ENCODE measurements at regions not wholly inside any gene's neighbourhood (a gene's known extent, or its start where the extent isn't known, plus 50 kb on each side); places are given as distances from the start of the nearest gene placed in this dataset.
A peak's percentile ranks its signal among the peaks of the same experiment; 100 is the strongest.

DNA sequence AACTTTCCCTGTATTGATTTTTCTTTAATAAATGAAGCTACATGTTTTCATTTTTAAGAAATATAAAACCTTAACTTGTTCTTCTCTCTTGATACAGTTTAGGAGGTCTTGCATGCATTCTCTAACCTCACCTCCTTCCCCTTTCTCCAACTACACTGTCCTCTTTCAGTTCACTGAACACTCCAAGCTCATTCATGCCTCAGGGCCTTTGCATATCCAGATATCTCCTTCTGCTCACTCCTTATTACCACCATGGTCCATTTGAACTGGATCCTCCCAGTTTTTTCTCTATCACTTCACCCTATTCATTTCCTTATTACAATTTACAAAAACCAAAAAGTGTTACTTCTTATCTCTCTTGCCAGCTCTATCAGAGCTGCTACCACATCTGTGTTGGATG is 242.9 kb upstream of the PLEKHG7 start:
- no peak for DNase-seq

DNA sequence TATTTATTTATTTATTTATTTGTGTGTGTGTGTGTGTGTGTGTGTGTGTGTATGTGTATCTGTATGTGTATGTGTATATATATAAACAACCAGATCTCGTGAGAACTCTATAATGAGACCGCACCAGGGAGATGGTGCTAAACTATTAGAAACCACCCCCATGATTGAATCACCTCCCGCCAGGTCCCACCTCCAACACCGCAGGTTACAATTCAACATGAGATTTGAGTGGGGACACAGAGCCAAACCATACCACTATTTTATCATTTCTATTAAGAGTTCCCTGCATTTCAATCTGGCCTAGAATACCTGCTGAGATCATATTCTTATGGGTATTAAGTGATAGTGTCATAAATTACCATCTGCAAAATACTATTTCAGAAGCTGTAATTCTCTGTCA is 243.8 kb upstream of the PLEKHG7 start:
- DNase-seq = no peak

DNA sequence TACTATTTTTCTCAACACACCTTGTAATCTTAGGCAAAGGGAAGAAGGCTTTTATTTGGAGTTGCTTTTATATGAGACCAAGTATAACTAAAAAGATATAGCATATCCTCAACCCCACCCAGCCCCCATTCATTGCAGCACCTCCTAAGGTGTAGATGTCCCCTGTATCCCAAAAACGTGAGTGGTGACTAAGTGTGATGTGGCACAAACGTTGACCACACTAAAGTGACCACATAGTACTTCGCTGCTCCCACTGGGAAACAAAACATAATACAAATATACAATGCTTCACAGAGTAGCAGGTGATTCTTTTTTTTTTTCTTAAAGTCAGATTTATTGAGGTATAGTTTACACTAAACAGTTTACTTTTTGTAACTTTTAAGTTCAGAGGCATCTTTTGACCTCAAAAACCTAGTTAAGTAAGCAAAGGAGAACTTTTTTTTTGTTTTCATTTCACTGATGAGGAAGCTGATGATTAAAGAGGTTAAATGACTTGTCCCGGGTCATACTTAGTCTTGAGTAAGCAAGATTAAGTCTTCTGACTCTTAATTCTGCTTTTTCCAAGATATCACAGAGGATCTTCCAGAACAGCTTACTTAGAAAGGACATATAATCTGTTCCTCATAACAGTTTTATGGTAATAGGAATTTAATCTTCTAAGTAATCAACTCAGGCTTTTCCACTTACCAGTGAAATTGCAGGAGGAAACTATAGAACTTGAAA is 245.2 kb upstream of the PLEKHG7 start:
- no peak for DNase-seq

DNA sequence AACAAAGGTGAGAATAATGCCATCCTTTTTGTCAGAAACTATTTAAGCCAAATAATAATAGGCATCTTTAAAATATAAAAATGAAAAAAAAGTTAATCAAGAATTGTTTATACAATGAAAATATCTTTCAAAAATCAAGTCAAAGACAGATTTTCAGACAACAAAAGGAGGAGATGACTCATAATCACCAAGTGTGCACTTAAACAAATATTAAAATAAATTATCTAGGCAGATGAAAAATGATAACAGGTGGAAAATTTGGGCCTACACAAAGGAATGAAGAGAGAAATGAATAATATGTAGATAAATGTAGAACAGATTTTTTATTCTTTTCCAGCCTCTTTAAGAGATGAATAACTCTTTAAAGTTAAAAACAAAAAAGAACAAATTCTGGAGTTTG is 250.0 kb upstream of the PLEKHG7 start:
- DNase-seq = no peak

DNA sequence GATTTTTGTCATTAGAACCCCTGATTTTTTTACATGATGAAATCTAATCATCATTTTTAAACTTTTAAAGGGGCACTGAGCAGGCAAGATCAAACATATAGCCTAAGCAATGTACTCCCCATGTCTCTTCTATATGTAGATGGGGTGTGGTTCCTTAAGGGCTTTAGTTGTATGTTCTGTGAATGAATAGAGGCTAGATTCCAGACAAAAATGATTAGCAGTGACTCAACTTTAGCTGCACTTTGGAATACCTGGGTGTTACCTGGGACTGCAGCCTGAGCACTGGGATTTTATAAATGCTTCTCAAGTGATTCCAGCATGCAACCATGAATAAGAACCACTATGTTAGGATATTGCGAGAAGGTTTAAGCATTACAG is 256.7 kb upstream of the PLEKHG7 start:
- DNase-seq = no peak

DNA sequence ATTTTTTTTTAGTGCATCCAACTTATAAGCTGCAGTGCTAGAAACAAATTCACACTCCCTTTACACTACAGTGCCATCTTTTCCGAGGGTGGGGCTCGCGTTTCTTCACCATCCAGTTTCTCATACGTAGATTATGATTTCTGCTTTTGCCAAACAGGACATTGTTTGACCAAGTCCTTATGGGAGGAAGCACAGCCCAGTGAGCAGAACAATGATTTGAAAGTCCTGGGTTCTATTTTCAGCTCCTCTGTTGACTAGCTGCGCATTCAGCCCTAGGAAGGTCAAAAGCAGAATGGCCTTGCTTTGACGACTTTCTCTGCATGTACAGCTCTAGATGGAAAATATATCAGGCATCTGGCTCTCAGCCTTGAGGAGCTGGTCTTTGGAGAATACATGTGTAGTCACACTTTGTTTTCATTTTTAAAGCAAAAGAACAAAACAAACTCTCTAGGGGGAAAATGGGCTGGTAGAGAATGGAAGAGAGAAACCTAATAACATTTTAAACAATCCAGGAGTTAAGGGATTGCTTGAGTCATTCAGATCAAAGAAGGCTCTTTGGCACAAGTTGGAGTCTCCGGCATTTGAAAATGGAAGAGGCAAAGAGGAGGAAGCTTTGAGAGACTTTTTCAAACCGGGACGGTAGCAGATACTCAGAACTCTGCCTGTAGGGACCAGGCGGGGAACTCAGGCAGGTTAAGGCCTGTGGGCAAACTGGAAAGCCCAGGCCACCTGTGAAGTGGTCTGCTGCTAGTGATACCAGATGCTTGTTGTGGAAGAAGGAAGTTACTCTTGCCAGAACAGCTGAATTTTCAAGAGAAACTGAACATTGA is 257.3 kb upstream of the PLEKHG7 start:
- DNase-seq = no peak

DNA sequence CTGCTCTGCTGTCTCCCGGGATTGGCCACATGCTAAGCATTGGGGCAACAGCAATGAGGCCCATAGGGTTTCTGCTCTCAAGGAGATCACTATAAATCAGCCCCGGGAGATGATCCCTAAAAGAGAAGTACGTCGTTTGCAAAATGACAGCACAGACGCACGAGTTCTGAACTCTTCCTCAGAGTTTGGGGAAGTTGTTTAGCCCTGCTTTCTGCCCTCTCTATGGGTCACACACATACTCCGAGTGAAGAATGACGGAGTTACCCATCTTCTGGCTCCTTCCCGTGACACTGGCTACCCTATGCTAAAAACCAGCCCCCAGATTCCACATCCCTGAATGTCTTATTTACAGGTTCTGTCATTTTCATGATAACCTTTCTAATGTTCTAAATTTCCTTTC is 258.0 kb upstream of the PLEKHG7 start:
- no peak for DNase-seq

DNA sequence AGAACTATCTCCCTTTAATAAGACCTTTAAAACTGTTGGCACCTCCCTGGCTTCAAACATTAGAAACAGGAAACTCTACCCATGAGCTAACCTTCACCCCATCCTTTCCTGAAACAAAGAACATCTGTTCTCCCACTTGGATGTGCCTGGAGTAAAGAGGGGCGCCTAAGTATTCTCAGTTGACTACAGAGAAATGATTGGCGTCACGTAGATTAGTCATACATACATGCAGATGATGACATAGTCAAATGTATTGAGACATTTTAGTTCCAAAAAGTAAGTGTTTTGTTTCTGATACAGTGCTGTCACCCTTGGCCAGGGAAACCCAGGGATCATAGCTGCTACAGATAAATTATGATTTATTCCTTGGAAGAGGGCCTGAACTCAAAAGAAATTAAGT is 260.0 kb upstream of the PLEKHG7 start:
- no peak for DNase-seq

DNA sequence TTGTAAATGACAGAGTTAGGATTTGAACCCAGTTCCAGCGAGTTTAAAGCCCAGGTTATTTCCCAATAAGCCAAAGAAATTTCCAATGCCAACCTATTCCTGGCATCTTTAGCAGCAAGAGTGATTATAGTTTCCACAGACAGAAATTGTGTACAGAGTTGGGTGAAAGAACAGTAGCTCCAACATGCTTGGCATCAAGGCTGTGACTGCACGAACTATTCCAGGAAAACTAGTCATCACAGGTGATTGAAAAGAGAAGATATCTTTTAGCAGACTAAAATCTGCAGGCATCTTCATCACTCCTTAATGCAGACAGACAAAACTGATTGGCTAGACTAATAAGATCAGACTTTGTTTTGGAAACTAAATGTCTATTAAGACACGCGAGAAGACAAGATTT is 262.7 kb upstream of the PLEKHG7 start:
- no peak for DNase-seq

DNA sequence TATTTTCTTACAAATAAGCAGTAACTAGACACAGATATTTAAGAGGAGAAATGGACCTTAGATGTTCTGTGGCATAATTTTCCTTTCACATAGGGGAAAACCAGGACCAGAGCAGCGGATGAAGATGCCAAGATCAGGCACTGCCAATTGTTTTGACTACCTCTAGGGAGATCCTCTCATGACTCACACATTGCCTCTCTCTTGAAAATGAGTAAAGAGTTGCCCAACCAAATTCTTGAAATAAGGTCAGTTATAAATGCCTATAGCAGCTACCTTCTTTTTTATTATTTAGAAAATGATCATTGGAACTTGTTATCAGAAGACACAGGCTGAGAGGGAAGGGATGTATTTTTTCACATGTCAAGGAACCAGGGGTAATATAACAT is 263.4 kb upstream of the PLEKHG7 start:
- DNase-seq = no peak

DNA sequence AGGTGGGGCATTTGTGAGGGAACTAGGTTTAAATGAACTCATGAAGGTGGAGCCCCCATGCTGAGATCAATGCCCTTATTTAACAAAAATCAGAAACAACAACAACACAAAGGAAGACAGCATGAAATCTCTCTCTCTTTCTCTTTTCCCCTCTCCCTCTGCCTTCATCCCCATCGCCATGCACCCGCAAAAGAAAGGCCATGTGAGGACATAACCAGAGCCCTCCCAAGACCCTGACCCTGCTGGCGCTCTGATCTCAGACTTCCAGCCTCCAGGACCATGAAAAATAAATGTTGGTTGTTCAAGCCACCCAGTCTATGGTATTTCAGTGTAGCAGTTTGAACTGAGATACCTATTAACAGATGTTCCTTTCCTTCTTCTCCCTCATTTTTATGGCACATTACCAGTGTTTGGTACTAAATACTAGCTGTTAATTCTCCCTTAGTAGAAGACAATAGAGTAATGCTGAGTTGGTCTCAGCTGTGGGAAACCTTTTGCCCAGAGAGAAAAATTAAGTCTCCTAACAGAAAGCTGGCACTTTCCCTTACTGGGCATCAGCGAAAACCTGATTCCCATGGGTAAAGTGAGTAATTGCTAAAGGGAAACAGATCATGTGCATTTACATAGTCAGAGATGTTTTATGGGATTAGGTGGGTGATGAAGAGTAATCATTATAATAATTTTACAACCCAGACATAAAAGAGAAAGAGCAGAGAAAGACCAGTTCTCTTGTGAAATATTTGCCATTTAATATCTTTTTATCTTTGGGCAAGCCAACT is 264.0 kb upstream of the PLEKHG7 start:
- no peak for DNase-seq

DNA sequence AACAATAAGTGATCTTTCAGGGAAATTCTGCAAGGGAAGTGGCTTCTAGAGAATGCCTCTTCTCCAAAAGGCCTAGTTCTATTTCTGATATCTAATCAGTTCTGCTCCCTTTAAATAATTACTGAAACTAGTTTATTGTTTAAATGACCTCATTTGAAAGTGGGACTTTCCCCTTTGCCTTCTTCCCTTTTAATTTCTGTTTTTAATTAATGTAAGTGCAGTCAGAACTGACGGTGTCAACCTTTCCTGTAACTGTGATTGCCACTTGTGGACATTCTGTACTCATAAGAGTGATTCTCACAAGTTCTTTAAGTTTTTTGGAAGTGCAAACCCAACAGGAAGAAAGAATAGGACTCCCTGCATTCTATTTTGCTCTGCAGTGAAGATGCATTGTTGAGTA is 265.3 kb upstream of the PLEKHG7 start:
- no peak for DNase-seq

DNA sequence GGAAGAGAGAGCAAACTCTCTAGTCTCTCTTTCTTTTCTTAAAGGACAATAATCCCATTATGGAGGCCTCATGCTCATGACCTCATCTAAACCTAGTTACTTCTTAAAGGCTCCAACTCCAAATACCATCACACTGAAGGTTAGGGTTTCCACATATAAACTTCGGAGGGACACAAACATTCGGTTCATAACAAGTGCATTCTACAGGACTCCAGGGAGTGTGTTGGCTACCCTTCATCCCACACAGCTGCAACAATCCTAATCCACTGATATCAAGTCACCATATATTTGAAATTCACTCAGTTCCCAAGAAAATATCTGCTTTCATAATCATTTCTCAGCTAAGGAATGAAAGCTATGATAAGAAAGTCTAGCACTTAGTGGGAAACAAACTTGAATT is 265.9 kb upstream of the PLEKHG7 start:
- DNase-seq = no peak

DNA sequence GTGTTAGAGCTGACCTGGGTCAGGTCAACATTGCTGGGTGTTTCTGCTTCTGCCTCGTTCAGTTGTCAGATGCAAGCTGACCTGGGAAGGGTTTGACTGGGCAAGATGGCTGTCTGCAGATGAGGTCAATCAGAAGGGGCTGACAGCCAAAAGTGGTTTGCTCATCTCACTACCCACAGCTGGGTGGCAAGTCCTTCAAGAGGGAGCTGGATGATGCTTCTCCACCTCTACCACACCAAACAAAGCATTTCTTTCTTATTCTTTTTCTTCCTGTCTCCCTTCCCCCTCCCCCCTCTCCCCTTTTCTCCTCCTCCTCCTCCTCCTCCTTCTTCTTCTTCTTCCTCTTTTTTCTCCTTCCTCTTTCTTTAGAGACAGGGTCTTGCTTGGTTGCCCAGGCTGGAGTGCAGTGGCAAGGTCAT is 268.2 kb upstream of the PLEKHG7 start:
- no peak for DNase-seq

DNA sequence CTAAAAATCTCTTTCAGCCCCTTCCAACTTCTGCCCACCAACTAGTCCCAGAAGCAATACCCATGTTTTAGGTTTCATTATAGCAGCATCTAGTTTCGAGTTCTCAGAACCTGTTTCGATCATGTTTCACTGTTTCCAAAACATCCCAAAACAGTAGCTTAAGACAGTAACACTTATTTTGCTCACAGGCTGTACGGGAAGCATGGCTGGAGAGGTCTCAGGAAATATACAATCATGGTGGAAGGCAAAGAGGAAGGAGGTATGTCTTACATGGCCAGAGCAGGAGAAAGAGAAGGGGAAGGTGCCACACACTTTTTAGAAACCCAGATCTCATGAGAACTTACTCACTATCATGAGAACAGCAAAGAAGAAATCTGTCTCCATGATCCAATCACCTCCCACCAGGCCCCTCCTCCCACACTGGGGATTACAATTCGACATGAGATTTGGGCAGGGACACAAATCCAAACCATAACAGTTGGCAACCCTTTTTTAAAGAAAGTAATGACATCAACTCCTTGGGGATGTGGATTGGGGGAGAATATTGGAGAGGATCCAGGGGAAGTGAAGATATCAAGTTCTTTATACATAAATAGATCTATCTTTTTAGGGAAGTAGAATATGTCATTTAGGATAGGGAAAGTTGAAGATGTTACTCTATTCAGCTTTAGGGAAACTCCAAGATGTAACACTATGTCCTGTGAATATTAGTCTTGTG is 269.9 kb upstream of the PLEKHG7 start:
- DNase-seq = no peak

DNA sequence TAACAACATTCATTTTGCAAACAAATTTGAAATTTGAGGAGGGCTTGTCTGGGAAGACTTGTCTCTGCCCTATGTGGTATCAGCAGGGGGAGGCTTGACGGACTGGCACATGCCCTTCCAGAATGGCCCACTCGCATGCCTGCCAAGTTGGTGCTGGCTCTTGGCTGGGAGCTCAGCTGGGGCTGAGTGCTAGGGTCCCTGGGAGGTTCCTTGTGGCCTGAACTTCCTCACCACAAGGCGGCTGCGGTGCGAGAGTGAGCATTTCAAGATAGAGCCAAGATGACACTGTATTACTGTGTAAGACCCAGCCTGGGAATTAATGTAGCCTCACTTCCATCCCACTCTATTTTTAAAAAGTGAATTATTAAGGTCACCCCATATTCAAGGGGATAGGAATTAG is 271.6 kb upstream of the PLEKHG7 start:
- DNase-seq = no peak

DNA sequence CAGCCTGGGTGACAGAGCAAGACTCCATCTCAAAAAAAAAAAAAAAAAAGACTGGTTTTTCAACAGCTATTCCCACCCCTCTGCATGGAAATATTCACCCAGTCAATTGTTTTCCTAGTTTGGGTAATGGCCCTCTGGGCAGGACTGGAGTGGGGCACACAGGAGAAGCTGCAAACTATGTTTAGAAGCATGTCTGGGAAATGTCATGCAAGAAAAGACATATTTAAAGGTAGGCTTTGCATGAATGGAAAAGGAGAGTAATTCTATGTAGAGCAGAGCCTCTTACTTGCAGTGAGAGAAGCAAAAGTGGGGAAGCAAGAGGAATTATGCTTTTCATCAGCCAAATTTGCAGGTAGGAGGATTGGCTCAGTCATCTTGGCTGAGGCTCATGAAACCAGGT is 276.5 kb upstream of the PLEKHG7 start:
- peak; percentile 25 for DNase-seq

DNA sequence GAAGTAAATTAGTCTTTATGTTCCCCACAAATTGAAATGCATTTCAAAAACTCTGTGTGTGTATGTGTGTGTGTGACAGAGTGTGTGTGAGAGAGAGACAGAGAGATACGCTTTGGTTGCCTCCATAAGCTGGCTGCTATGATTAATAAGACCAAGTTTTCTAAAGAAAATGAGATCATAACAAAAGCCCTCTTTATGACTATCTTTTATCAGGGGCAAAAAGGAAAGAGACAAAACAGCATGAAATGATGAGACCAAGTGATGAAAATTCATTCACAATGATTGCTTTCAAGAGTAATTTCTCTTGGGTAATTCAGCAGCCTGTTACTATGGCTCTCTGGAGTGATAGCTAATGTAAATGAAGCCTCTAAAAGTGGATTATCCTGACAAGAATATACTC is 277.6 kb upstream of the PLEKHG7 start:
- no peak for DNase-seq

DNA sequence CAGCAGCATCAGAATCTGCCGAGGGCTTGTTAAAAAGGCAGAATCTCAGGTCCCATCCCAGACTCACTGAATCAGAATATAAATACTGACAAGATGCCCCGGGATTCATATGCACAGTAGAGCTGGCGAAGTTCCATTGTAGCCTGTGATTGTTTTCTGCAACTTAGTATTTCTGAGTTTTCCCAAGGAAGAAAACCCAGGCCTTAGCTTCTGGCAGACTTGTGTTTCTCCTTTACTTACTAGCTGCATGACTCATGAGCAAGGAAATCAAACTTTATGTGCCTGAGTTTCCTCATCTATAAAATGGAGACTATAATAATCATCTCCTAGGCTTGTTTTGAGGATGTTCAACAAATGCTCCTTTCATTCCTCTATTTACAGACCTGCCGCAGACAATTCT is 278.5 kb upstream of the PLEKHG7 start:
- no peak for DNase-seq

DNA sequence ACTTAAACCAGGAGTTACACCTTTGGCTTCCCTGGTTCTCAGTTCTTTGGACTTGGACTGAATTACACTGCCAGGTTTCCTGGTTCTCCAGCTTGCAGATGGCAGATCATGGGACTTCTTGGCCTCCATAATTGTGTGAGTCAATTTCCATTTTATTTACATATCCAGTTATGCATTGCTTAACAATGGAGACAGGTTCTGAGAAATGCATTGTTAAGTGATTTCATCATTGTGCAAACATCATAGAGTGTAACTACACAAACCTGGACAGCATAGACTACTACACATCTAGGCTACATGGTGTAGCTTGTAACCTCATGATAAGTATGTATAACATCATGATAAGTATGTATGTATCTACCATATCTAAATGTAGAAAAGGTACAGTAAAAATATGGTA is 276.1 kb upstream of the BTG1 start:
- DNase-seq = no peak

DNA sequence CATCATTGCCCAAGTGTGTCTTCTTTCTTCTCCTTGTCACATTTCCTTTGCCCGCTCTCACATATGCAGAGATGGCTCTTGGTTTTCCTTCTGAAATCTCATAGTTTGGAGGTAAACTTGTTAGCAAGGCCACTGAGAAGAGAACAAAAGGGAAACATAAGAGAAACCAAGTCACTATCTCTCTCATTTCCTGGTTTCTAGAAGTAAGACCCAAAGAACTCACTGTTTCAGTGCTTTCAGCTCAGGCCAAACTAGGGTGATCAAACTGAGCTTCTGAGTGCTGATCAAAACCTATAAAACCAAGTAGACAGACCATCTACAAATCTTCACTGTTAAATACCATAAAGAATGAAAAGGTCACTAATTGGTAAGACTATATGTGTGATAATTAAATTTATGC is 275.4 kb upstream of the BTG1 start:
- no peak for DNase-seq

DNA sequence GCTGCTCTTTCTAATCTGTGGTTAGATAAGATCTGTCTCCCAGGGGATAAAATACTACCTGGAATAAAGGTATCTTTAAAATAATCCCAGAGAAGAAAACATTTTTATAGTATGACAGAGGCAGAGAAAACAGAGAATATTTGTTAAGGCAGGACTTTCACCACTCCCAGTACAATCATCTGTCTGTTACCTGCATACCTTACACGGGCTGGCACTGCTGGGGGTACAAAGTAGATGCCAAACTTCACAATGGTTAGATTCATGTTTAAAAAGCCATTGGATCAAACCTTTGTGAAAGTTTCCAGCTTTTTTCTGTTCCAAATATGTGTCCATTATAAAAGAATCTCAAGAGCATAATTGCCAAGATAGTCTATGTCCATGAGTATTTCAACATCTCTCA is 273.6 kb upstream of the BTG1 start:
- DNase-seq = no peak

DNA sequence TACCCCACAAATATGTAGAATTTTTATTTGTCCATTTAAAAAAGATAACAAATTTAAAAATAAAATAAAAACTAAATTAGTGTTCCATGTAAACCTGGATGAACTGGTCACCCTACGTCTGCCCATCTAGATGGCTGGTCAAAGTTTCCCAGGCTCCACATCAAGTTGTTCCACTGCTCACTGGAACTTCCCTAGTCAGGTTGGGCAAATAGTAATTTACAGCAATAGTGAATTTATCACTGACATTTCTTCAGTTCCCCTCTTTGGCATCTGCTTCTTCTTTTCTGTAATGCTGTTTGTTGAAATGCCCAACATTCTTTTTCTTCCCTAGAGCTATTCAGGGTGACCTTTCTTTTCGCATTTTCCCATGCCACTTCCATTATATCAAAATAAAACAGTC is 272.7 kb upstream of the BTG1 start:
- DNase-seq = no peak

Data from NCI-H345 (cell line).